Activated naive CD4-positive, alpha-beta T cell treated with anti-CD3 and anti-CD28 coated beads, Interleukin-2, amount 10 ng/mL, durations not matched to agents 7 days and 5 days (primary cell): ENCODE measurements at regions not wholly inside any gene's neighbourhood (a gene's known extent, or its start where the extent isn't known, plus 50 kb on each side); places are given as distances from the start of the nearest gene placed in this dataset.

Experiments used
- CTCF ChIA-PET: fragments of 350-600 bp; sonication (Branson Sonifier 250); formaldehyde crosslinking; loops from one replicate; lab custom pipeline; 2021; ENCODE audit warnings: antibody characterized with exemption; lab: Charles Lee
- DNase-seq: peaks from one replicate; pipeline ENCODE4 v3.0.0-alpha.2; 2020
- H3K27ac Mint-ChIP-seq: one replicate; pipeline ENCODE4 v1.8.0; 2021; ENCODE audit warnings: mild to moderate bottlenecking, moderate library complexity, mixed read lengths
- H3K27me3 Mint-ChIP-seq: one replicate; pipeline ENCODE4 v1.8.0; 2021; ENCODE audit warnings: mild to moderate bottlenecking, mixed read lengths
- H3K36me3 Mint-ChIP-seq: one replicate; pipeline ENCODE4 v1.8.0; 2021; ENCODE audit warnings: mixed read lengths
- H3K4me1 Mint-ChIP-seq: one replicate; pipeline ENCODE4 v1.8.0; 2021; ENCODE audit warnings: mixed read lengths
- H3K4me3 Mint-ChIP-seq: one replicate; pipeline ENCODE4 v1.8.0; 2021; ENCODE audit warnings: mild to moderate bottlenecking, moderate library complexity, mixed read lengths
- H3K9me3 Mint-ChIP-seq: one replicate; pipeline ENCODE4 v1.8.0; 2021; ENCODE audit warnings: mixed read lengths

DNA sequence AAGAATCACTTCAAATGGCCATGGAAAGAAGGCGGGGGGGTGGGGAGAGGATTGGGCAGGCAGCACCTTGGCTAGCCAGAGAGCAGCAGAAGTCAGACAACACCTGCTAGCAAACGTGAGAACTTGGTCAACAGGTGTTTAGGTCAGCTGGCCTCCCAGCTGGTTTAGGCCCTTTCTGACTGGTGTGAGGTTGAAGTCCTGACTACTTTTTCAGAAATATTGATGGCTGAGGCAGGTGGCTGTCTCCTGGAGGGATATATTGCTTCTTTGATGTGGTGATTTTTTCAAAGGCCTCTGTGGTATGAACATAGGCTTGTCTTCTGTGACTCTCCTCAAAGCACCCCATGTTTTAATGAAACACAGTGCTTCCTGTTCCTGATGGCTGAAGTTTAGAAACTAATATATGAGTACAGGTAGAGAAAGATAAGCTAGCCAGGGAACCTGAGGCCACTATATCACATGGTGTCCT is 238.2 kb upstream of the SSTR1 start:
- H3K27me3 Mint-ChIP-seq = no peaks in the 10 kb centered on the region

DNA sequence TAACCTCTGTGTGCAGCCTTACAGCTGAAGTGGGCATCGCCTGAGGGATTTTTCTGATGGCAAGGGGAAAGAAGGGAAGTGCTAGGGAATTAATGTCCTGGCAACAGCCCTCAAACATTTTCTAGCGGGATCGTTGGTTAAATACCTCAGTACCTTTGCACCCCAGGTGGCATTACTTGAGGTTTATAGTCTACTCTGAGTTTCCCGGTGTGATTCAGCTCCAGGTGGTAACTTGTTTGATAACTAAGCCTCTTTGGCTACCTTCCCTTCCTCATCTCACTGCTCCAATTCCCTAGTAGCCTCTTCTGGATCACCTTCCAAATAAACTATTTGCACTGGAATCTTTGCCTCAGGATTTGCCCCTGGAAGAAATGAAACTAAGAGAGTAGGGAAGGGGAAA is 237.0 kb upstream of the SSTR1 start:
- Mint-ChIP-seq H3K27ac (no peak overlapping the region), H3K4me3 (no peak overlapping the region), H3K9me3 (no peaks in the 10 kb centered on the region), H3K27me3 (no peaks in the 10 kb centered on the region), H3K36me3 (no peaks in the 10 kb centered on the region), H3K4me1 (peaks cover 2% of the 10 kb centered on the region)
- CTCF ChIA-PET = interaction anchor here (0.9 kb wide), 1 partner anchor 15 kb away, joined by 3 read pairs; no protein-coding TSS in a partner anchor
- DNase-seq = no peak

More for the DNA sequence above, 238.2 kb upstream of the SSTR1 start:
- no peak for DNase-seq
- Mint-ChIP-seq H3K36me3 (no peaks in the 10 kb centered on the region), H3K4me3 (no peak overlapping the region), H3K4me1 (peaks cover 2% of the 10 kb centered on the region), H3K27ac (no peak overlapping the region), H3K9me3 (no peaks in the 10 kb centered on the region)
- CTCF ChIA-PET = interaction anchor here (0.9 kb wide), 1 partner anchor 17 kb away, joined by 3 read pairs; no protein-coding TSS in a partner anchor

DNA sequence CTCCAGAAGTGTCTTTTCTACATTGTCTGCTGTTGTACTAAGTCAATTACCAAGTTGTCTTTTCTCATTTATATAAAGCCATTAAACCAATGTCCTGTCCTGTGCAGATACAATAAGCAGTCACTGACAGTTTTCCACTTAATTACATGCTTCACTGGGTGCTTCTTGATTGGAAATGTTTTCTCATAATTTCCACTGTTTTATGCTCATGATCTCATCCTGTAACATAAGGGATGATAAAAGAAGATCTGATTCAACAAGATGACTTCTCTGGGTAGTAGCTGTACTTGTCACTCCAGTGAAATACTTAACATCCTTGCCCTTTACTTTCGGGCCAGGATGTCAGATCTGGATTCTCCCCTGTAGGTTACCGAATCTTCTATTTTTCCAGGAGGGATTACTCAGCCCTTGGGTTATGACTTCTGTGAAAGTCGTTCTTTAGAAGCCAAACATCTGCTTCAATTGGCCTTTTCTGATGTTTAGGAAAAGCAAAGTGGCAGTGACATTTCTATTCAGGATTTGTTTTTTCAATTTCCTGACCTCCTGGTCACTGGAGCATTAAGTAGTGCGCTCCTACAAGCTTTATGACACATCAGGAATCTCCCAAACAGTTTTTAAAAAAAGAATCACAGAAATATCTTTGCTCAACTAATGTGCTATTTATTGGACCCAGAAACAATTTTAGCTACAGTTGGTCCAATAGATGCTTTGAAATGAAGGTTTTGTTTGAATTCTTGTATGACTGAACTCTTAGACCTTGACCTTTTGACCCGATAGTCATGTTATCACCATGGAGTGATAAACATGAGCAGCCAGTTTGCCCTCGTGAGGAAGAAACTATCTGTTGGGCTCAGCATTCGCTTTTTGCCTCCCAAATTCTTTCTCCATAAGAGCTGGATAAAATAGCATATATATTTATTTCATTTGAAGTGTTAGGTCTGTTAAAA is 234.5 kb upstream of the SSTR1 start:
- no peak for DNase-seq
- Mint-ChIP-seq H3K9me3 (no peaks in the 10 kb centered on the region), H3K36me3 (no peaks in the 10 kb centered on the region), H3K27ac (no peak overlapping the region), H3K27me3 (no peaks in the 10 kb centered on the region), H3K4me3 (no peak overlapping the region), H3K4me1 (peaks cover 2% of the 10 kb centered on the region)
- CTCF ChIA-PET = interaction anchor here (1.2 kb wide), 1 partner anchor 34 kb away, joined by 3 read pairs; no protein-coding TSS in a partner anchor

DNA sequence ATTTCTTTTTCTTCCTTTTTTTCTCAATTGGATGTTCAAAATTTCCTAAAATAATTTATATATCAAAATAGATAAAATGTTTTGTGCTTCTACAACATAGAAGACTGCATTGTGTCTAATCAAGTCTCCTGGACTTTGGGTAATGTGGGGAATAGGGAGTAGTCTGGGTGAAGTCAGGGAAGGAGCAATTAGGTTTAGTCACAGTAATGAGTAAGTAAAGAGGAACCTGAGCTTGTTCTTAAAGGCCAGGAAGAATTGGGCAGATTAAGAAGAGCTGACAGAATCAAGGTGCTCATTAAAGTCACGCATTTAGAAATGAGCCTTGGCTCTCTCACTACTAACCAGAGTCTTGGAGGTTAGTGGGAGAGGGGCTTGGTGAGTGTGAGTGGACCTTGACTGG is 233.3 kb upstream of the SSTR1 start:
- CTCF ChIA-PET = no interaction called here
- DNase-seq = no peak
- Mint-ChIP-seq H3K4me1 (peaks cover 2% of the 10 kb centered on the region), H3K9me3 (no peaks in the 10 kb centered on the region), H3K36me3 (no peaks in the 10 kb centered on the region), H3K4me3 (no peak overlapping the region), H3K27me3 (no peaks in the 10 kb centered on the region), H3K27ac (no peak overlapping the region)

DNA sequence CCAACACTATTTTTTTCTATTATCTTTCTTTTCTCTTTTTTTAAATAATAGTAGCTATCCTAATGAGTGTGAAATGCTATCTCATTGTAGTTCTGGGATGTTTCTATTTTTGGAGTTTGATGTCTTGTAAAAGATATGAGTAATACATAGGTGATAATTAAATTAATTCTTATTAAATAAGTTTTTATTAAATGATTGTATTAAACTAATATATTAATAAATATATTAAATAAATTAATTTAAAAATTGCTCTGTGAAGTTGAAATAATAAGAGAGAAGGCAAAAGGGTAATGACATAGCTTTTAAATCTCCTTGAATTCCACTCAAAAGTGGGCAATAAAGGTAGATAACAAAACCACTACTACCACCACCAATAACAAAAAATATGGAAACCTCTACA is 230.2 kb upstream of the SSTR1 start:
- H3K4me1 Mint-ChIP-seq = no peaks in the 10 kb centered on the region
- CTCF ChIA-PET = no interaction called here
- DNase-seq = no peak

DNA sequence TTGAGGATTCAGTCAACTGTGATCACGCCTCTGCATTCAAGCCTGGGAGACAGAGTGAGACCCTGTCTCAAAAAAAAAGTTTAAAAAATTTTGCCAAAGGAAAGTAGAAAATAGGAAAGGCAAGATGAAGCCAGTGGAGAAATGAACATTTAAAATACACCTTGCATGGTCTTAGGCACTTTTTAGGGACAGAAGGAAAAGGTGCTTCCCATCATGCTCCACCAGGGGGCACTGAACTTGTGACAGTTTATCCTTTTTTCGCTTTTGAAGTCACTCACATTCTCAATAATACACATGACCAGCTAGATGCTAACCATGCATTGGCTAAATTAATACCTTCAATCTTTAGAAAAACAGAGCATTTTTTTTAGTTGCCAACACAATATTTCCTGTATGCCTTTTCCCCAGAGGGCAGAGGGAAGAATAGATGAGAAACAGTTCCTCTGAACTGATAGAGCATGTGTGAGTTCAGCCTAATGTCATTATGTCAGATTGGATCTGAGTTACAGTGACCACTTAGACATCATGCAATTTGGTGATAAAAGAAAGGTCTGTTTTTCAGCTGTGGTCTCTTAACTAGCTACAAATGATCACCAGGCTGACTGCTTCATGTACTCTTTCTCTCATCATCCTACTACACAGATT is 221.8 kb upstream of the SSTR1 start:
- no peaks in the 10 kb centered on the region for H3K27me3 Mint-ChIP-seq
- DNase-seq = peak; percentile 65
- peaks cover 3% of the 10 kb centered on the region for H3K9me3 Mint-ChIP-seq
- no peak overlapping the region for H3K4me3 Mint-ChIP-seq
- no peak overlapping the region for H3K27ac Mint-ChIP-seq
- H3K36me3 Mint-ChIP-seq = no peaks in the 10 kb centered on the region
- CTCF ChIA-PET = interaction anchor here (0.6 to 1.7 kb wide), 7 partner anchors 14 to 861 kb away, joined by 3 to 15 read pairs (median 3); no protein-coding TSS in a partner anchor
- no peaks in the 10 kb centered on the region for H3K4me1 Mint-ChIP-seq

More for the DNA sequence above, 230.2 kb upstream of the SSTR1 start:
- Mint-ChIP-seq H3K4me3 (no peak overlapping the region), H3K27me3 (no peaks in the 10 kb centered on the region), H3K27ac (no peak overlapping the region), H3K36me3 (no peaks in the 10 kb centered on the region), H3K9me3 (peaks cover 3% of the 10 kb centered on the region)

DNA sequence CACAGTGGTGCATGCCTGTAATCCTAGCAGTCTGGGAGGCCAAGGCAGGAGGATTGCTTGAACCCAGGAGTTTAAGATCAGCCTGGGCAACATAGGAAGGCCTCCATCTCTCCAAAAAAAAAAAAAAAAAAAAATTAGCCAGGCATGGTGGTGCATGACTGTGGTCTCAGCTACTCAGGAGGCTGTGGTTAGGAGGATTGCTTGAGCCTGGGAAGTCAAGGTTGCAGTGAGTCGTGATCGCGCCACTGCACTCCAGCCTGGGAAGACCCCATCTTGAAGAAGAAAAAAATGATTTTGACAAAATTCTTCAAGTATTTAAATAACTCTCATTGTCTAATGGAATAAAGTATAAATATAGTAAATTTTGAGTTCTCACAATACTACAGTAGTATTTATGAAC is 219.2 kb upstream of the SSTR1 start:
- Mint-ChIP-seq H3K9me3 (no peaks in the 10 kb centered on the region), H3K4me3 (no peak overlapping the region), H3K36me3 (no peaks in the 10 kb centered on the region), H3K27me3 (no peaks in the 10 kb centered on the region), H3K4me1 (no peaks in the 10 kb centered on the region), H3K27ac (no peak overlapping the region)
- DNase-seq = no peak
- CTCF ChIA-PET = no interaction called here

DNA sequence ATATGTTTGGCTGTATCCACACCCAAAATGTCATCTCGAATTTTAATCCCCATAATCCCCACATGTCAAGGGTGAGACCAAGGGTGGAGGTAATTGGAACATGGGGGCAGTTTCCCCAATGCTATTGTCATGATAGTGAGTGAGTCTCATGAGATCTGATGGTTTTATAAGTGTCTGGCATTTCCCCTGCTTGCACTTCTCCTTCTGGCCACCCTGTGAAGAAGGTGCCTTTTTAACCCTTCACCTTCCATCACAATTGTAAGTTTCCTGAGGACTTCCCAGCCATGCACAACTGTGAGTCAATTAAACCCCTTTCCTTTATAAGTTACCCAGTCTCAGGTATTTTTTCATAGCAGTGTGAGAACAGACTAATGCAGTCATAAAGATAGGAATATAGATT is 216.7 kb upstream of the SSTR1 start:
- Mint-ChIP-seq H3K9me3 (peaks cover 2% of the 10 kb centered on the region), H3K36me3 (no peaks in the 10 kb centered on the region), H3K4me3 (no peak overlapping the region), H3K27me3 (no peaks in the 10 kb centered on the region), H3K27ac (no peak overlapping the region), H3K4me1 (no peaks in the 10 kb centered on the region)
- CTCF ChIA-PET = interaction anchor here (1.3 kb wide), 1 partner anchor 877 kb away, joined by 4 read pairs; no protein-coding TSS in a partner anchor
- DNase-seq = no peak

DNA sequence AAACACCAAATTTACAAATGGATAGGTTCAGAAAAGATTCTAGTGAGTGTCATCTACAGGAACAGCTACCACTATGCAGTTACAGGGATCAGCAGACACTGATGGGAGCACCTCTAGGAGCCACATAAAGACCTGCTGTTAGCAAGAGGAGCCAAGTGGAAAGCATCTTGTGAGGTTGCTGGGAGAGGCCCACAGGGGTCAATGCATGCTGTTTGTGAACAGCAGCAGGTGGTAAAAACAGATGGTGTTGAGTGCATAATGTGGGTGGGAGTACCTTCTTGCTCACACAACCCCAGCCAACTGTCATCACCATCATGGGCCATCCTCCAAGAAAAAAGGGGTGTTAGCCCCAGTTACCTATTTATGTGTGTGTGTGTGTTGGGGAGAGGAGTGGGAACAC is 215.2 kb upstream of the SSTR1 start:
- H3K36me3 Mint-ChIP-seq = no peaks in the 10 kb centered on the region
- no peaks in the 10 kb centered on the region for H3K27me3 Mint-ChIP-seq
- H3K4me3 Mint-ChIP-seq = no peak overlapping the region
- DNase-seq = no peak
- H3K27ac Mint-ChIP-seq = no peak overlapping the region
- H3K4me1 Mint-ChIP-seq = no peaks in the 10 kb centered on the region
- H3K9me3 Mint-ChIP-seq = peaks cover 2% of the 10 kb centered on the region
- CTCF ChIA-PET = no interaction called here

DNA sequence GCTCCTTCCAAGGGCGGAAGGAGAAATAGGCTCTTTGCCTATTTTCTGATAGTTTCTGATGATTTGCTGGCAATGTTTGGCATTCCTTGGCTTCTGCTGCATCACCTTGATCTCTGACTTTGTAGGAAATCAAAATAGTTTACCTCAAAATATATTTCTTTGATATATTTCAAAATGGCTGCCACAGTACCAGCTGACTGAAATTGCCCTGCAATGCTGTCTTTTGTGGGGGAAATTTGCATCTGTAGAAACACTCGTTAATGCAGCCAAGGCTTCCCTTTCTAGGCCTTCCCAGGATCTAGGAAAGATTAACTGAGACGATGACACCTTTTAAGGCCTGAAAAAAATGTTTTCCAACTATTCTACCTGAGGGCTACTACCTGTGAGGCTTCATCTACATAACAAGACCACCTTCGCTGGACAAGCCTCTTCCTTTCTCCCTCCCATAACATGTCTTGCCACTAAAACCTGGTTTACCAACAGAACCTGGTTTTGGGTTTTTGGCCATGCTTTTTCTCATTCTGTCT is 212.8 kb upstream of the SSTR1 start:
- no peak overlapping the region for H3K27ac Mint-ChIP-seq
- no peaks in the 10 kb centered on the region for H3K4me1 Mint-ChIP-seq
- CTCF ChIA-PET = no interaction called here
- peaks cover 2% of the 10 kb centered on the region for H3K9me3 Mint-ChIP-seq
- no peak overlapping the region for H3K4me3 Mint-ChIP-seq
- no peak for DNase-seq
- no peaks in the 10 kb centered on the region for H3K36me3 Mint-ChIP-seq
- no peaks in the 10 kb centered on the region for H3K27me3 Mint-ChIP-seq

DNA sequence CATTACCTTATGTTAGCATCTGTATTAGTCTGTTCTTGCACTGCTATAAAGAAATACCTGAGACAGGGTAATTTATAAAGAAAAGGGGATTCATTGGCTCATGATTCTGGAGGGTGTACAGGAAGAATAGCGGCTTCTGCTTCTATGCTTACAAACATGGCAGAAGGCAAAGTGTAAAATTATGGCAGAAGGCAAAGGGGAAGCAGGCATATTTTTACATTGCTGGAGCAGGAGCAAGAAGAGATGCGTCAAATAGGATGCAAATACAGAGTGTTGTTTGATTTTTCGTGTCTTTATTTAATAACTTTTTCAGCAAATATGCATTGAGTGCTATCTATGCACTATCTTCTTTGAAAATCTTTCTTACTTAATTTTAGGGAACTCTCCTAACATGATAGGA is 210.7 kb upstream of the SSTR1 start:
- no peak overlapping the region for H3K4me3 Mint-ChIP-seq
- H3K9me3 Mint-ChIP-seq = peaks cover 2% of the 10 kb centered on the region
- no peaks in the 10 kb centered on the region for H3K4me1 Mint-ChIP-seq
- H3K27ac Mint-ChIP-seq = no peak overlapping the region
- DNase-seq = no peak
- CTCF ChIA-PET = no interaction called here
- H3K27me3 Mint-ChIP-seq = no peaks in the 10 kb centered on the region
- no peaks in the 10 kb centered on the region for H3K36me3 Mint-ChIP-seq

DNA sequence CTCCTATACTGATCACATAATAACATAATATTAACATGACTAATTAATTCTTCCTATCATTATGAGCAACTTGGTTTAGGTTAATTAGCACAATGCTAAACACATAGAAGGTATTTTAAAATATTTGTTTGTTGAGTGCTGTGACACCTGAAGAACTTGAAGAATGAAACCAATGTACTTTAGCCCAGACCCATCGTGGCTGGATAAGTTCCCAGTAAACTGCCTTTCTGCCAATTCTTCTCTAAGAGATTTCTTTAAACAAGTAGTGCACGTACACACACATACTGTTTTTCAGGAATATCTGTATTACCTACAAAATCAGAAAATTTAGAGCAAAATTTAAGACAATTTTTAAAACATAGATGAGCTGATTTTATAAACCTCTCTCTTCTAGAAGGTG is 207.4 kb upstream of the SSTR1 start:
- H3K27me3 Mint-ChIP-seq = no peaks in the 10 kb centered on the region
- no peak overlapping the region for H3K4me3 Mint-ChIP-seq
- H3K9me3 Mint-ChIP-seq = no peaks in the 10 kb centered on the region
- no peaks in the 10 kb centered on the region for H3K36me3 Mint-ChIP-seq
- DNase-seq = no peak
- CTCF ChIA-PET = interaction anchor here (2.2 kb wide), 1 partner anchor 14 kb away, joined by 7 read pairs; no protein-coding TSS in a partner anchor
- no peaks in the 10 kb centered on the region for H3K4me1 Mint-ChIP-seq
- H3K27ac Mint-ChIP-seq = no peak overlapping the region

DNA sequence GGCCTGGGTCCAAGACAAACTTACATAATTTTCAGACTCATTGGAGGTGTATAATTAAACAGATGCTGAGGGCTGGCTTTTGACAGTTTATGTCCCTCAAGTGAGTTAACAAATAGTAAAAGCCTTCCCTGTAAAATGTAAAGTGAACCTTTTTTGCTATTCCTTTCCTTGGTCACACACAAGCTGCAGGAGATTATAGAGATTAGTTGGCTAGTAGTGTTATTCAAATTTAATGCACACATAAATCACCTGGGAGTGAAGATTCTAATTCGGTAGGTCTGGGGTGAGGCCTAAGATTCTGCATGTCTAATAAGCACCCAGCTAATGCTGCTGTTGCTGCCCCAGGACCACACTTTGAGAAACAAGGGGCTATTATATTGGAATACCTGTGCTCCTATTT is 206.2 kb upstream of the SSTR1 start:
- CTCF ChIA-PET = no interaction called here
- DNase-seq = no peak
- Mint-ChIP-seq H3K27ac (no peak overlapping the region), H3K27me3 (no peaks in the 10 kb centered on the region), H3K4me1 (no peaks in the 10 kb centered on the region), H3K36me3 (no peaks in the 10 kb centered on the region), H3K4me3 (no peak overlapping the region), H3K9me3 (no peaks in the 10 kb centered on the region)
